ENCODE measurements at regions not wholly inside any gene's neighbourhood (a gene's known extent, or its start where the extent isn't known, plus 50 kb on each side); places are given as distances from the start of the nearest gene placed in this dataset.
"Not testable (repeated sequence)": the region's sequence is repeated elsewhere in the genome, so short reads cannot be mapped to it uniquely, and the experiment has no call there.

DNA sequence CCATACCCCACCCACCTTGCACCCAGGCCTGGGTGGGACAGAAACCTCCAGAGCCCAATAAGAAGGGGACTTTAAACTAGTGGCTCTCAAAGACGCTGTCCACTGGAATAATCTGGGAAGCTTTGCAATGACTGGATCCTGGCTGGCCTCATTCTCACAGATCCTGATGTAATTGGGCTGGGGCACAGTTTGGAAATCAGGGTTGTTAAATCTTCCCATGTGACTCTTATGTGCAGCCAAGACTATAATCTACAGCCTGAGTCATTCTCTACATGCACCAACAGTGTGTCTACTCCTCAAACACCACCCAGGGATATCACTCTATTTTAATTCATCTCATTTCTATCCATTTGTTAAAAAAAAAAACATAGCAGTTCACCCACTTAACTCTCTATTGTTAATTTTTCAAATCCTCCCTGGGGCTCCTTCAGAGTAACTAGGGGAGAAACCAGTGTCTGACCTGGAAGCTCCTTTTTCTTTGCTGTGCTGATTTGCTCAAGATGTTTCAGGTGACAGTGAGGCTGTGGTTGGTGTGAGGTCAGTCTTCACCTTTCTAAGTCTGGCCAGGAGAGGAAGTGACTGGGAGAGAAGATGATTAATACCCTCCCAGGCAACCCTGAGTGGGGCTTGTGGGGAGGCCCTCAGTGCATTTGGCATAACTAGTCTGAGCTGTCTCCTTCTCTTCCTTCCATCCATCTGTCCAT lies 211.6 kb upstream of the SFSWAP start:
- peaks cover 12% of the 10 kb centered on the region for H3K27me3 Mint-ChIP-seq
- no peak overlapping the region for H3K4me3 Mint-ChIP-seq
- H3K27ac Mint-ChIP-seq, result no peak overlapping the region
- H3K9me3 Mint-ChIP-seq (ENCODE audit: low read depth), result no peaks in the 10 kb centered on the region
- ATAC-seq (no peak), DNase-seq (no peak)
- CTCF ChIA-PET, result no interaction called here
- no peaks in the 10 kb centered on the region for H3K36me3 Mint-ChIP-seq
- H3K4me1 Mint-ChIP-seq, result peaks cover 10% of the 10 kb centered on the region

DNA sequence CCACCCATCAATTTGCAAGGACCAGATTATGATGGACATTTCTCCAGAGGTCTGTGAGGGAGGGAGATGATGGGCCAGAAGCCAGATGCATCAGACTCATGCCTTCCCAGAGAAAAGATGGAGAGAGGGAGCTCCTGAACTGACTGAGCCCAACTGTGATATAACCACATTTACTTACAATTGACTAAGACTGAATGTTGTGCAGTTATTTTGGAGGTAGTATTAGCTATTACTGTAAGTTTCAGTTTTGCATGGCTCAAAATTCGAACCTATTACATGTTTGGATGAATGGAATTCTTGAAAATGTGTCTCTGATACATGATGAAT lies 211.1 kb upstream of the SFSWAP start:
- Mint-ChIP-seq H3K4me1 (peaks cover 10% of the 10 kb centered on the region), H3K27me3 (peaks cover 15% of the 10 kb centered on the region), H3K4me3 (no peak overlapping the region), H3K36me3 (no peaks in the 10 kb centered on the region), H3K27ac (no peak overlapping the region), H3K9me3 (ENCODE audit: low read depth) (no peaks in the 10 kb centered on the region)
- CTCF ChIA-PET, result no interaction called here
- ATAC-seq (no peak), DNase-seq (no peak)

DNA sequence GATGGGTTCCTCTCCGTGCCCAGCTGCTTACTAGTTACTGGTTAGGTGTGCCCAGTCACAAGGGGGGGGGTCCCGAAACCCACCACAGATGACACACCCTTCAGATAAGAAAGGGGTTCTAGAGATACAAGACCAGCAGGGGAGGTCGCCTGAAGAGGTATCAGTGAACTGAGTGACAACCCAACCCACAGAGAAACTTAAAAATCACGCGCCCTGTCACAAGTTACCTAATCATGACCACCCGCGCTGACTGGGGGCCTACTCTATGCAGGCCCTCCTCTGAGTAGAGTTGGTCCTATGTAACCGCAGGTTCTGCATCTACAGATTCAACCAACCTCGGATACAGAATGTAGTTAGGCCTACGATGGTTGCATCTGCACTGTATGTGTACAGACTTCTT lies 210.3 kb upstream of the SFSWAP start:
- Mint-ChIP-seq H3K36me3 (no peaks in the 10 kb centered on the region), H3K9me3 (ENCODE audit: low read depth) (no peaks in the 10 kb centered on the region), H3K4me3 (no peak overlapping the region), H3K27ac (no peak overlapping the region), H3K27me3 (peaks cover 12% of the 10 kb centered on the region), H3K4me1 (peaks cover 10% of the 10 kb centered on the region)
- CTCF ChIA-PET, result no interaction called here
- ATAC-seq (no peak), DNase-seq (no peak)

DNA sequence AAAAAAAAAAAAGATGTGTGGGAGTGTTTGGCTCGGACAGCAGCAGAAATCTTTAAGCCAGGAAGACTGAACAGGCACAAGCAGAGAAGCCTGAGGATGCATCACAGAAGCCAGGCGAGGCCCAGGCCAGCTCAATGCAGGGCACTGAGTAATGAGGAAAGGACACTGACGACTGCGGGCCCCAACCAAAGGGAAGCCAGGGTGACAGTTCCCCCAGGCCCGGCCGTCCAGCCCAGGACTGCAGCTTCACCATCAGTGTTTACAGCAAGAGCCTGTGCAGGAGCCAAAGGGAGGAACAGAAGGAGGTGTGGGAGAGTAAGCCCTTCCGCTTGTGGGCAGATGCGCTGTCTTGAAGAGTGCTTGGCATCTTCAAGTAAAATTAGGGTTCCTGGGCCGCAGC lies 205.3 kb upstream of the SFSWAP start:
- CTCF ChIA-PET, result no interaction called here
- Mint-ChIP-seq H3K27me3 (peaks cover 10% of the 10 kb centered on the region), H3K36me3 (no peaks in the 10 kb centered on the region), H3K27ac (no peak overlapping the region), H3K4me1 (peaks cover 6% of the 10 kb centered on the region), H3K9me3 (ENCODE audit: low read depth) (no peaks in the 10 kb centered on the region), H3K4me3 (no peak overlapping the region)
- ATAC-seq, result no peak
- DNase-seq, result no peak

DNA sequence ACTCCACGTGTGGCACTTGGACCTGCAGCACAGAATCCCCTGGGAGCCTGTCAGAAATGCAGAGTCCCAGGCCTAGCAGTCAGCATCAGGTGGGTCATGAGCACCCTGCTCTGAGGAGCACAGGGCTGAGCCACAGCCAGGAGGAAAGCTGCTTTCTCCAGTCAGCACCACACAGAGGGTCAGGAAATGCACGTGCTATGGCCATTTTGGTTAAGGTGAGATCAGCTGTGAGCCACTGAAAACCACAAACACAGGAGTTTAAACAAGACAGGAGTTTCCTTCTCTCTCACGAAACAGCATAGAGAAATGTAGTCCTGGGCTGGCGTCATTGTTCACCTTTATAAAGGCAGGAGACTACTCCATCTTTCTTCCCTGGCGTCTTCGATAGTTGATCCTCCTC lies 204.5 kb upstream of the SFSWAP start:
- Mint-ChIP-seq H3K36me3 (no peaks in the 10 kb centered on the region), H3K27me3 (peaks cover 10% of the 10 kb centered on the region), H3K9me3 (ENCODE audit: low read depth) (no peaks in the 10 kb centered on the region), H3K4me3 (no peak overlapping the region), H3K27ac (no peak overlapping the region), H3K4me1 (peaks cover 12% of the 10 kb centered on the region)
- DNase-seq (no peak), ATAC-seq (no peak)
- CTCF ChIA-PET, result no interaction called here

DNA sequence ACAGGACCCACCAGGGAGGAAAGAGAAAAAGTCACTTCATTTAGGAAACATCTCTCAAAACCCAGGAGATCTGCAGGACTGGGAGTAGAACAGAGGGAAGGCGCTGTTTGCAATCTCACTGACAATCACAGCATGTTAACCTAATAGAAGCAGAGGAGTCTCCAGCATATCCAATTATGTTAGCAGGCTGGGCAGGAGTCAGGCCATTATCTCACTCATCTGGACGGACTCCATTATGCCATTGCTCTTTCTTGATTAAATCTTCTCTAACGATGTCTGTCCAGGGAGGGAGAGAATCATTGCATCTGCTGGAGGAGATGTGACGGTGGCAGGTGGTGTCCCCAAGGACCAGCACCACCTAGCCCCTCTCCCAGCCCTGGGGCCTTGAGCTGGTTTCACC lies 203.8 kb upstream of the SFSWAP start:
- no peaks in the 10 kb centered on the region for H3K9me3 Mint-ChIP-seq (ENCODE audit: low read depth)
- no peak overlapping the region for H3K4me3 Mint-ChIP-seq
- peaks cover 10% of the 10 kb centered on the region for H3K27me3 Mint-ChIP-seq
- CTCF ChIA-PET, result no interaction called here
- no peak overlapping the region for H3K27ac Mint-ChIP-seq
- DNase-seq, result peak; percentile 4
- no peak for ATAC-seq
- no peaks in the 10 kb centered on the region for H3K36me3 Mint-ChIP-seq
- peaks cover 16% of the 10 kb centered on the region for H3K4me1 Mint-ChIP-seq

DNA sequence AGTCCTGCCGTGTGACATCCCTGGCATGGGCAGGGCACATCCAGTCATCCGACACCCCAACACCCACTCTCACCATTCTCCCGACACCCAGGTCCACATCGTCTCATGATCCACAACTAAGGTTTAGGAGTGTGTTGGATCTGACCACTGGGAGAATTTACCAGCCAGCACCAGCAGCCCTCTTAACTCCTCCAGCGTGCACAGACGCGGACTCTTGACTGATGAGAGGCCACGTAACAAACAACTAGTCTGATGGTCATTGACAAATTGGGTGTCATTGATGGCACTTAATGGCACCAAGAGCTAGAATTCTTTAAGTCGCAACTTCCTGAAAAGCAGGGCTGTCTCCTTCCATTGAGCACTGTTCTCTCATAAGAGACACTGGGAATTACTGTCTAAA lies 203.0 kb upstream of the SFSWAP start:
- H3K36me3 Mint-ChIP-seq, result no peaks in the 10 kb centered on the region
- H3K4me1 Mint-ChIP-seq, result peaks cover 20% of the 10 kb centered on the region
- H3K27ac Mint-ChIP-seq, result no peak overlapping the region
- DNase-seq, result no peak
- CTCF ChIA-PET, result no interaction called here
- no peaks in the 10 kb centered on the region for H3K9me3 Mint-ChIP-seq (ENCODE audit: low read depth)
- peaks cover 10% of the 10 kb centered on the region for H3K27me3 Mint-ChIP-seq
- no peak for ATAC-seq
- no peak overlapping the region for H3K4me3 Mint-ChIP-seq

DNA sequence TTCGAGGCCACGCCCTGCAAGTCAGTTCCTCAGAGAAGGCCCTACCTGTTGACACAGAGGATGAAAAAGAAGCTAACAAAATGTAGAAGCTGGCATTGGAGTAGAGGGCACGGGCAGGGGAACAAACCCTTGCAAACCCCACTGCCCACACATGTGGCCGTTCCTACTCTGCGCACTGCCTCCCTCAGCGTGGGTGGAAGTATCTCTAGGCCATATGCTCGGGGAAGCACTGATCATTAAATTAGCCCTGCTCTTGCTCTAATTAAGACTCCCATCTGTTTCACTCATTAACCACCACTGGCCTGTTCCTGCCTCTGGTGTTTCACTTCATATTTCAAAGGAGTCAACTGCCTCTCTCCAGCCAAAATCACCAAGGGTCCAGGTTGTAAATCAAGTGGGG lies 201.2 kb upstream of the SFSWAP start:
- Mint-ChIP-seq H3K9me3 (ENCODE audit: low read depth) (no peaks in the 10 kb centered on the region), H3K4me1 (peaks cover 20% of the 10 kb centered on the region), H3K27me3 (peaks cover 5% of the 10 kb centered on the region), H3K4me3 (no peak overlapping the region), H3K27ac (no peak overlapping the region), H3K36me3 (no peaks in the 10 kb centered on the region)
- DNase-seq, result no peak
- CTCF ChIA-PET, result no interaction called here
- ATAC-seq, result no peak

DNA sequence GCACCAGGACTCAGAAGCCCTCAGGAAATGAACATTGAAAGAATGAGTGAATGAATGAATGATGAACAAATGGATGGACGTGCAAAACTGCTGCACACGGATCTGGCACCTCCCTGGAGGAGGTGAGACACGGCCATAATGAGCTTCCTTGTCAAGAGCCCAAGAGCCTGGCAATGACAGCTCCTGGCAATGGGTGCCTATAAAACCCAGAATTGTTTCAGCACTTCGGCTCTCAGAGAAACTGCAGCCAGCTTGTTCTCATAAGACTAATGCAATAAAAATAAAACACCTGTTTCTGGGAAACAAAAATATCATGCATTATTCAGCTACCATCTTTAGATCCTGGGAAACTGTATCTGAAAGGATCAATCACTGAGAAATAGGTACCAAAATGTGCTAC lies 200.5 kb upstream of the SFSWAP start:
- DNase-seq (no peak), ATAC-seq (no peak)
- Mint-ChIP-seq H3K9me3 (ENCODE audit: low read depth) (no peaks in the 10 kb centered on the region), H3K4me3 (no peak overlapping the region), H3K27me3 (peaks cover 7% of the 10 kb centered on the region), H3K36me3 (no peaks in the 10 kb centered on the region), H3K27ac (no peak overlapping the region), H3K4me1 (peaks cover 20% of the 10 kb centered on the region)
- CTCF ChIA-PET, result no interaction called here

DNA sequence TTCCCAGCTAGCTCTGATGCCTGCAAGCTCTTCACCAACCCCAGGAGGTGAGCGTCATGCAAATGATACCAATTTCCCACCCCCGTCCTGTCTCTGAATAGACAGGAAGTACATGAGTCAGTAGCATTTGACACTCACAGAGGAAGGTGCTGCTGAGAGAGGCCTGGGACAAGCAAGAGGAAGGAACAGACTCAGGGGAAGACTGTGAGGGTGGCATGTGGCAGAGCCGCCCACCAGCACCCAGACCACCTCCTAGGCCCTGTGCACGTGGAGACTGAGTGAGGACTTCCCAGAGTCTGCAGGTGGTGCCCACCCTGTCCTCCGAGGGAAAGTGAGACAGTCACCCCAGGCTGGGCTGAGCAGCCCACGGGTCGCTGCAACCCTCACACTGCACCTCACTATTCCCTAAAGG lies 199.5 kb upstream of the SFSWAP start:
- ATAC-seq, result peak; percentile 97
- Mint-ChIP-seq H3K36me3 (no peaks in the 10 kb centered on the region), H3K27ac (peak overlapping the region; percentile 58), H3K4me1 (peaks cover 18% of the 10 kb centered on the region), H3K9me3 (ENCODE audit: low read depth) (peaks cover 3% of the 10 kb centered on the region), H3K27me3 (peaks cover 10% of the 10 kb centered on the region), H3K4me3 (no peak overlapping the region)
- CTCF ChIA-PET, result no interaction called here
- DNase-seq, result peak; percentile 72

DNA sequence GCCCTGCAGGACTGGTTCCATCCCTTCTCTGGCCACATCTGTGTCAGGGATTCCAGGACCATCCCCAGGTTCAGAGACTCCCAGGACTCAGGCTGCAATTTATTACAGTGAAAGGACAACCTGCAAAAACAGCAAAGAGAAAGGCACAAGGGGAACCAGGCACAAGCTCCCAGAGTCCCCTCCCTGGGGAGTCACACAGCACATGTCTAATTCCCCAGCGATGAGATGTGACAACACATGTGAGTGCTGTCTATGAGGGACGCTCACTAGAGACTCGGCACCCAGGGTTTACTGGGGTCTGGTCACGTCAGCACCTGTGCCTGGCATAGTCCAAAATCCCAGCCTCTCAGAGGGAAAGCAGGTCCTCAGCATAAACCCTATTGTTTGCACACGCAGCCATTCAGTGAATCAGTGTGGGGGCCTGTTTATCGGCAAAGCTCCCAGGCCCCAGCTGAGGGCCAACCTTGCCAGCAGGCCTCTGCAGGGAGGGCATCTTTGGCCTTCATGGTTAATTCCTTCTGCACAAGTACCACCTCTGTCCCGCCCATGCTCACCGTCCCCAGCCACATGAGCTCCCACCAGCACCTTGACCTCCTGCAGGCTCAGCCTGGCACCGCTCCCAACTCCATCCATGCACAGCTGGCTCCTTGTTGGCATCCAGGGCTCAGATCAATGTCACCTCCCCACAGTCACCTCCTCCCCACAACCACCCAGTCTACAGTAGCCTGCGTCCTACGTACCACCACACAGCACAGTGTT lies 198.9 kb upstream of the SFSWAP start:
- H3K4me3 Mint-ChIP-seq, result no peak overlapping the region
- no peaks in the 10 kb centered on the region for H3K36me3 Mint-ChIP-seq
- CTCF ChIA-PET, result interaction anchor here (0.9 kb wide), 1 partner anchor 379 kb away, joined by 3 read pairs; no protein-coding TSS in a partner anchor
- H3K27ac Mint-ChIP-seq, result no peak overlapping the region
- ATAC-seq, result no peak
- peaks cover 3% of the 10 kb centered on the region for H3K9me3 Mint-ChIP-seq (ENCODE audit: low read depth)
- peak; percentile 31 for DNase-seq
- peaks cover 13% of the 10 kb centered on the region for H3K4me1 Mint-ChIP-seq
- H3K27me3 Mint-ChIP-seq, result peaks cover 7% of the 10 kb centered on the region

DNA sequence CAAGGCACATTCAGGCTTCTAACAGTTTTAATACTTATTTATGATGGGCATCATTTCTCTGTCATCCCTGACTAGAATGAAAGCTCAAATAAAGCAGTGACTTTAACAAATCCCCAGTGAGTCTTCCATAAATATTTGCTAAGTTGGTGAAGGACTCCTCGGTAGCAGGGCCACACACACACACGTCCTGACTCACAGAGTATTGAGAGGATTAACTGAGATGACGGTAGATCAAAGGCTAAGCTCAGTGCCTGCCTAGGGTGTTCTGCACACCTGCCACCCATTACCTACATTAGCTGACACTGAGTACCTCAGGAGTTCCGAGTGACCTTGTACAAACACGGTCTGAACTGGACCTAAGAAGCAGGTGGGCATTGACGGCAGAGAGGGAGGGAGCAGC lies 197.3 kb upstream of the SFSWAP start:
- CTCF ChIA-PET, result no interaction called here

DNA sequence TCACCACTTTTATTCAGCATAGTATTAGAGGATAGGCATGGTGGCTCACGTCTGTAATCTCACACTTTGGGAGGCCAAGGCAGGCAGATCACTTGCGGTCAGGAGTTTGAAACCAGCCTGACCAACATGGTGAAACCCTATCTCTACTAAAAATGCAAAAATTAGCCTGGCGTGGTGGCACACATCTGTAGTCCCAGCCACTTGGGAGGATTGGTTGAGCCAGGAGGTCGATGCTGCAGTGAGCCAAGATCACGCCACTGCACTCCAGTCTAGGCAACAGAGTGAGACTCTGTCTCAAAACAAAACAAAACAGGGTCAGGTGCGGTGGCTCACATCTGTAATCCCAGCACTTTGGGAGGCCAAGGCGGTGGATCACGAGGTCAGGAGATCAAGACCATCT lies 190.3 kb upstream of the SFSWAP start:
- H3K9me3 Mint-ChIP-seq (ENCODE audit: low read depth); ATAC-seq; H3K27ac Mint-ChIP-seq; H3K4me1 Mint-ChIP-seq; CTCF ChIA-PET; H3K4me3 Mint-ChIP-seq; H3K36me3 Mint-ChIP-seq: not testable (repeated sequence)
- H3K27me3 Mint-ChIP-seq, result peaks cover 22% of the 10 kb centered on the region
- DNase-seq, result peak; percentile 23

More for the DNA sequence above, 197.3 kb upstream of the SFSWAP start:
- no peak overlapping the region for H3K27ac Mint-ChIP-seq
- H3K4me1 Mint-ChIP-seq, result peaks cover 13% of the 10 kb centered on the region
- no peak overlapping the region for H3K4me3 Mint-ChIP-seq
- no peaks in the 10 kb centered on the region for H3K36me3 Mint-ChIP-seq
- peaks cover 3% of the 10 kb centered on the region for H3K9me3 Mint-ChIP-seq (ENCODE audit: low read depth)
- peaks cover 11% of the 10 kb centered on the region for H3K27me3 Mint-ChIP-seq
- ATAC-seq, result no peak
- peak; percentile 26 for DNase-seq

DNA sequence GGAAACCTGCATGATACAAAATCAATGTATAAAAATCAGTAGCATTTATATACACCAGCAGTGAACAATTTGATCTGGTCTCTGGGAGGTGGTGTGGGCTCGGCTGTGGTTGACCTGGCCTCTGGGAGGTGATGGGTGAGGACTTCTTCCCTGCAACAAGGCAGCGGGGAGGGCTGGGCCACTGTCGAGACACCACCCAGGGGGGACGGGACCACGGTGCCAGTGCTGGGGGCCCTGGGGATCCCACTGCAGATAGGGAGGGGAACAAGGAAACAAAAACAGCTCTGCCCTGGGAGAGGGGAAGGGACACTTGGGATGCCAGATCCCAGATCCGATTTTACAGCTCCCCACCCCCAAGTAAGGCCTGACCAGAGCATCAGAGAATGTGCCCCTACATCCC lies 189.6 kb upstream of the SFSWAP start:
- H3K27ac Mint-ChIP-seq, result no peak overlapping the region
- DNase-seq (peak; percentile 4), ATAC-seq (no peak)
- H3K27me3 Mint-ChIP-seq, result peaks cover 19% of the 10 kb centered on the region
- CTCF ChIA-PET, result no interaction called here
- H3K4me1 Mint-ChIP-seq, result no peaks in the 10 kb centered on the region
- no peaks in the 10 kb centered on the region for H3K36me3 Mint-ChIP-seq
- H3K4me3 Mint-ChIP-seq, result no peak overlapping the region
- no peaks in the 10 kb centered on the region for H3K9me3 Mint-ChIP-seq (ENCODE audit: low read depth)
